ENCODE measurements at regions not wholly inside any gene's neighbourhood (a gene's known extent, or its start where the extent isn't known, plus 50 kb on each side); places are given as distances from the start of the nearest gene placed in this dataset.

- no peak for ATAC-seq
- no peak for DNase-seq (ENCODE audit: low spot score)
Observed at GRCh38 chr7:142348921-142349405, 91.1 kb upstream of the PRSS58 start.

GRCh38 chr7:142348100-142348499, 90.2 kb upstream of the PRSS58 start:
- no peak for ATAC-seq
- no peak for DNase-seq (ENCODE audit: low spot score)

- ATAC-seq (no peak), DNase-seq (ENCODE audit: low spot score) (no peak)
Observed at GRCh38 chr7:142347091-142347490, 89.2 kb upstream of the PRSS58 start.

GRCh38 chr7:142345811-142346210, 88.0 kb upstream of the PRSS58 start:
- ATAC-seq: no peak
- no peak for DNase-seq (ENCODE audit: low spot score)

- ATAC-seq: peak; percentile 34
Observed at GRCh38 chr7:142338633-142339501, 81.0 kb upstream of the PRSS58 start.

GRCh38 chr7:142337054-142338001, 79.5 kb upstream of the PRSS58 start:
- ATAC-seq (no peak), DNase-seq (ENCODE audit: low spot score) (no peak)

More at GRCh38 chr7:142338633-142339501, 81.0 kb upstream of the PRSS58 start:
- no peak for DNase-seq (ENCODE audit: low spot score)

- DNase-seq (ENCODE audit: low spot score): no peak
- ATAC-seq: no peak
Observed at GRCh38 chr7:142334806-142335205, 76.9 kb upstream of the PRSS58 start.

GRCh38 chr7:142334236-142334635, 76.4 kb upstream of the PRSS58 start:
- ATAC-seq: no peak
- no peak for DNase-seq (ENCODE audit: low spot score)

- DNase-seq (ENCODE audit: low spot score) (no peak), ATAC-seq (no peak)
Observed at GRCh38 chr7:142332421-142332820, 74.6 kb upstream of the PRSS58 start.

GRCh38 chr7:142331941-142332340, 74.1 kb upstream of the PRSS58 start:
- ATAC-seq (no peak), DNase-seq (ENCODE audit: low spot score) (no peak)

- no peak for DNase-seq (ENCODE audit: low spot score)
- no peak for ATAC-seq
Observed at GRCh38 chr7:142329062-142329790, 71.4 kb upstream of the PRSS58 start.

- ATAC-seq (no peak), DNase-seq (ENCODE audit: low spot score) (no peak)
Observed at GRCh38 chr7:142328551-142328950, 70.7 kb upstream of the PRSS58 start.

GRCh38 chr7:142327628-142328405, 70.0 kb upstream of the PRSS58 start:
- no peak for DNase-seq (ENCODE audit: low spot score)
- no peak for ATAC-seq

- ATAC-seq: peak; percentile 24
- DNase-seq (ENCODE audit: low spot score): no peak
Observed at GRCh38 chr7:142323706-142324105, 65.8 kb upstream of the PRSS58 start.

GRCh38 chr7:142321391-142321790, 63.5 kb upstream of the PRSS58 start:
- no peak for ATAC-seq
- DNase-seq (ENCODE audit: low spot score): no peak

- ATAC-seq: no peak
Observed at GRCh38 chr7:142320883-142321282, 63.0 kb upstream of the PRSS58 start.

GRCh38 chr7:142319970-142320369, 62.1 kb upstream of the PRSS58 start:
- no peak for ATAC-seq
- DNase-seq (ENCODE audit: low spot score): no peak

More at GRCh38 chr7:142320883-142321282, 63.0 kb upstream of the PRSS58 start:
- DNase-seq (ENCODE audit: low spot score): no peak

- DNase-seq (ENCODE audit: low spot score): no peak
- ATAC-seq: no peak
Observed at GRCh38 chr7:142314281-142314680, 56.4 kb upstream of the PRSS58 start.

GRCh38 chr7:142313528-142313927, 55.7 kb upstream of the PRSS58 start:
- ATAC-seq (no peak), DNase-seq (ENCODE audit: low spot score) (no peak)

GRCh38 chr7:142311876-142312275, 54.0 kb upstream of the PRSS58 start:
- no peak for DNase-seq (ENCODE audit: low spot score)
- no peak for ATAC-seq
